Breast epithelium (tissue), 4 donors: ENCODE measurements at regions not wholly inside any gene's neighbourhood (a gene's known extent, or its start where the extent isn't known, plus 50 kb on each side); places are given as distances from the start of the nearest gene placed in this dataset.

Experiments used
- DNase-seq, 2 donors: peaks; one replicate each; pipeline ENCODE4 v3.0.0-alpha.2; 2019; ENCODE audit warnings: low spot score in 2 of 2
- H3K27ac ChIP-seq, 2 donors: fragments of 200-600 bp; sonication (generic) in 1 of 2; one replicate each; pipeline ENCODE4 v1.5.1; 2016 to 2019; ENCODE audit warnings: mild to moderate bottlenecking in 1 of 2
- H3K27me3 ChIP-seq, 2 donors: fragments of 200-600 bp; sonication (generic) in 1 of 2; one replicate each; pipeline versions ENCODE4 v1.5.1 to v1.6.0; 2017 to 2019; ENCODE audit warnings: control low read depth in 1 of 2, mild to moderate bottlenecking in 1 of 2
- H3K36me3 ChIP-seq: fragments of 200-600 bp; one replicate; pipeline ENCODE4 v1.5.1; 2019
- H3K4me1 ChIP-seq, 2 donors: fragments of 200-600 bp; sonication (generic); one replicate each; pipeline ENCODE4 v1.5.1; 2016 to 2019; ENCODE audit warnings: control low read depth in 1 of 2
- H3K4me3 ChIP-seq, 3 donors: fragments of 200-600 bp; sonication (generic); 1 replicate in 2 of 3; 2 replicates in 1 of 3; pipeline ENCODE4 v1.5.1; 2016 to 2019; ENCODE audit warnings: mild to moderate bottlenecking in 3 of 3, moderate library complexity in 2 of 3
- H3K9me3 ChIP-seq, 2 donors: fragments of 200-600 bp; sonication (generic) in 1 of 2; one replicate each; pipeline ENCODE4 v1.5.1; 2016 to 2019; ENCODE audit warnings: control low read depth in 1 of 2
- POLR2A ChIP-seq: fragments of 450-650 bp; IDR thresholded peaks from one replicate; pipeline ENCODE4 v1.6.1; 2016; ENCODE audit warnings: antibody characterized with exemption, mild to moderate bottlenecking, moderate library complexity
- POLR2AphosphoS5 ChIP-seq, 3 donors: sonication (generic); formaldehyde crosslinking; IDR thresholded peaks; one replicate each; pipeline ENCODE4 v1.6.1; 2017; ENCODE audit warnings: antibody characterized with exemption in 3 of 3
- intact Hi-C: fragments of 100-400 bp; cut with DNase I; formaldehyde crosslinking; loops from one replicate; pipeline ENCODE4 v1.15.1; 2023; ENCODE audit warnings: low total_unique reads
- TF ChIP-seq, protein P1 (sequence below), 3 donors: fragments of 450-650 bp; IDR thresholded peaks; one replicate each; pipeline ENCODE4 v1.5.1; 2016 to 2017; ENCODE audit warnings: antibody characterized with exemption in 3 of 3, mild to moderate bottlenecking in 3 of 3, moderate library complexity in 3 of 3

DNA sequence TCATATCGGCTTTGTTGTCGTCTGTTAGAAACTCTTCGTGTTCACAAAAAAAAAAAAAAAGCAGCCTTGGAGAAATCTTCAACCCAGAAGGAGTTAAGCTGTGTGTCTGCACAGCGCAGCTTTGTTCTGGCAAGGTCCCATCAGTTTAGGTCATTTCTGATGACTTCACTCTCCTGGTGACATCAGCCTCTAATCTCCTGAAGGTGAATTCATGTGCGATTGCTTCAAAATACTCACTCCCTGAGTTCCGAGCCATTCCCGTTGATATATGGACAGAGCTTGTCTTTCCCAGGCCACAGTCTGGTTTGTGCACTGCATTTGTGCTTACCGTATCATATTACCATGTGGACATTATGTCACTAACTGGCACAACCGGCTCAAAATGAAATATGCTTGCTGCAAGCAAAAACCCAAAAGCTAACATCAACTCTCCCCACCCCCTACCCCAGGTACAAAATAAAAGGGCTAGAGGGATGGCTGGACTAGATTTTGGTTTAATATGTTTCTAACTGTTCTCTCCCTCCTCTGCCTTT lies 342.4 kb downstream of the KCNRG start:
- no peaks in the 10 kb centered on the region for H3K27me3 ChIP-seq
- no peaks in the 10 kb centered on the region for H3K4me1 ChIP-seq
- peak in 1 of 3 donors; percentile 38 for TF ChIP-seq POLR2AphosphoS5 (IDR thresholded peaks at IDR 0.05)
- TF ChIP-seq, protein P1, sequence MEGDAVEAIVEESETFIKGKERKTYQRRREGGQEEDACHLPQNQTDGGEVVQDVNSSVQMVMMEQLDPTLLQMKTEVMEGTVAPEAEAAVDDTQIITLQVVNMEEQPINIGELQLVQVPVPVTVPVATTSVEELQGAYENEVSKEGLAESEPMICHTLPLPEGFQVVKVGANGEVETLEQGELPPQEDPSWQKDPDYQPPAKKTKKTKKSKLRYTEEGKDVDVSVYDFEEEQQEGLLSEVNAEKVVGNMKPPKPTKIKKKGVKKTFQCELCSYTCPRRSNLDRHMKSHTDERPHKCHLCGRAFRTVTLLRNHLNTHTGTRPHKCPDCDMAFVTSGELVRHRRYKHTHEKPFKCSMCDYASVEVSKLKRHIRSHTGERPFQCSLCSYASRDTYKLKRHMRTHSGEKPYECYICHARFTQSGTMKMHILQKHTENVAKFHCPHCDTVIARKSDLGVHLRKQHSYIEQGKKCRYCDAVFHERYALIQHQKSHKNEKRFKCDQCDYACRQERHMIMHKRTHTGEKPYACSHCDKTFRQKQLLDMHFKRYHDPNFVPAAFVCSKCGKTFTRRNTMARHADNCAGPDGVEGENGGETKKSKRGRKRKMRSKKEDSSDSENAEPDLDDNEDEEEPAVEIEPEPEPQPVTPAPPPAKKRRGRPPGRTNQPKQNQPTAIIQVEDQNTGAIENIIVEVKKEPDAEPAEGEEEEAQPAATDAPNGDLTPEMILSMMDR (IDR thresholded peaks at IDR 0.05) = no peak
- H3K4me3 ChIP-seq = no peak overlapping the region
- no peaks in the 10 kb centered on the region for H3K36me3 ChIP-seq
- peak overlapping the region; percentile 72 to 77 for H3K27ac ChIP-seq
- peak; percentile 56 to 58 for DNase-seq
- intact Hi-C loops = no loop called here
- H3K9me3 ChIP-seq = no peaks in the 10 kb centered on the region

GRCh38 chr13:50358231-50359040 lies 343.2 kb downstream of the KCNRG start:
- H3K4me3 ChIP-seq = no peak overlapping the region
- peak overlapping the region; percentile 72 to 77 for H3K27ac ChIP-seq
- TF ChIP-seq POLR2AphosphoS5 (IDR thresholded peaks at IDR 0.05) (no peak), POLR2A (no peak)
- TF ChIP-seq, protein P1 (IDR thresholded peaks at IDR 0.05) = no peak
- H3K36me3 ChIP-seq = no peaks in the 10 kb centered on the region
- no peaks in the 10 kb centered on the region for H3K27me3 ChIP-seq
- no peaks in the 10 kb centered on the region for H3K9me3 ChIP-seq
- intact Hi-C loops = no loop called here
- no peak for DNase-seq
- no peaks in the 10 kb centered on the region for H3K4me1 ChIP-seq

- no peak for TF ChIP-seq POLR2AphosphoS5 (IDR thresholded peaks at IDR 0.05)
- TF ChIP-seq, protein P1 (IDR thresholded peaks at IDR 0.05) = no peak
- no peaks in the 10 kb centered on the region for H3K36me3 ChIP-seq
- intact Hi-C loops = no loop called here
- H3K4me1 ChIP-seq = no peaks in the 10 kb centered on the region
- H3K27ac ChIP-seq = peak overlapping the region in 1 of 2 donors; percentile 72
- no peaks in the 10 kb centered on the region for H3K27me3 ChIP-seq
- no peaks in the 10 kb centered on the region for H3K9me3 ChIP-seq
- no peak for DNase-seq
- no peak overlapping the region for H3K4me3 ChIP-seq
Observed at GRCh38 chr13:50359041-50359367, 343.8 kb downstream of the KCNRG start.

DNA sequence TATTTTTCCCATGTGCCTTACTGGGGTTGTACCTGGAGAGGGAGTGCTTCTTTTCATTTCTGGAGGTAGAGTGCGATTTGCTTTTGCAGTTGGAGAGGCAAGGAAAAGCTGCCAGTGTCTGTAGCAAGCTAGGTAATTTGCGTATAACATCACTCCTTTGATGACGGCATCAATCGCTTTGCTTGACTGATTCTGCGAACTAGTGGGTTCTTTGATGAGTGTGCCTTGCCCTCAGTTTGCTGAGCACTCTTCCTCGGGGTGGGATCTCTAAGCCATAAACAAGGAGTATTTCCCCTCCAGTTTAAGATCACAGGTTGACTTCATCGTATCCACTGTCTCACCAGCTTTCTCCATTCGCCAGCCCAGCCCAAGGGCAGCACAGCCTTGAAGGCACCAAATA lies 344.5 kb downstream of the KCNRG start:
- intact Hi-C loops = no loop called here
- Histone ChIP-seq H3K4me3 (no peak overlapping the region), H3K4me1 (no peaks in the 10 kb centered on the region), H3K27ac (no peak overlapping the region), H3K27me3 (no peaks in the 10 kb centered on the region), H3K36me3 (no peaks in the 10 kb centered on the region), H3K9me3 (no peaks in the 10 kb centered on the region)
- no peak for DNase-seq
- TF ChIP-seq POLR2A (no peak), POLR2AphosphoS5 (IDR thresholded peaks at IDR 0.05) (no peak)
- TF ChIP-seq, protein P1 (IDR thresholded peaks at IDR 0.05) = no peak

DNA sequence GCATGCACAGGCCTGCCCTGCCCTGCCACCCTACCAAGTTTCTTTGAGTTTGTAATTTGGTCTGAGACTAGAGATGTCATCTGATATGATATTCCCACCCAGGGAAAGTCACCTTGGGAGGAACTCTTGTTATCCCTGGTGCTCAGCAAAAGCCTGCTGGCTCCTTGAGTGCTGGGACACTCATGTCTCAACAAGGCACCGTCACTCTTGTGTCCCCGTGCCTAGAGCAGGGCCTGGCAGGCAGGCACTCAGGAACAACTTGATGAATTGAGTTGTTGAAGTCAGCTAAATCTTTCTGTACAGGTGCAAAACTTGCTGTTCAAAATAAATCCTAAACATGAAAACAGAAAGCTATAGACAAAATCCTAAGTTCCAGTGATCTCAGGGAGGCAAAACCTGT lies 345.4 kb downstream of the KCNRG start:
- Histone ChIP-seq H3K27ac (no peak overlapping the region), H3K36me3 (no peaks in the 10 kb centered on the region)
- no peak for DNase-seq

More for the DNA sequence above, 345.4 kb downstream of the KCNRG start:
- no peak overlapping the region for H3K4me3 ChIP-seq
- H3K4me1 ChIP-seq = no peaks in the 10 kb centered on the region
- TF ChIP-seq POLR2AphosphoS5 (IDR thresholded peaks at IDR 0.05) (no peak), POLR2A (no peak)
- TF ChIP-seq, protein P1 (IDR thresholded peaks at IDR 0.05) = no peak
- H3K9me3 ChIP-seq = no peaks in the 10 kb centered on the region
- no peaks in the 10 kb centered on the region for H3K27me3 ChIP-seq
- intact Hi-C loops = no loop called here
